Uterus (tissue), 2 donors: ENCODE measurements at regions not wholly inside any gene's neighbourhood (a gene's known extent, or its start where the extent isn't known, plus 50 kb on each side); places are given as distances from the start of the nearest gene placed in this dataset.

Experiments used
- POLR2A ChIP-seq, 2 donors: fragments of 450-650 bp; IDR thresholded peaks; one replicate each; pipeline ENCODE4 v1.6.1; 2016; ENCODE audit warnings: antibody characterized with exemption in 2 of 2, mild to moderate bottlenecking in 1 of 2, moderate library complexity in 1 of 2
- TF ChIP-seq, protein P1 (sequence below), 4 experiments: fragments of 200-600 bp in 2 of 4; fragments of 450-650 bp in 2 of 4; sonication (generic) in 2 of 4; IDR thresholded peaks; one replicate each; pipeline ENCODE4 v1.5.1; 2016 to 2019; ENCODE audit warnings: antibody characterized with exemption in 4 of 4, mild to moderate bottlenecking in 2 of 4, moderate library complexity in 1 of 4

DNA sequence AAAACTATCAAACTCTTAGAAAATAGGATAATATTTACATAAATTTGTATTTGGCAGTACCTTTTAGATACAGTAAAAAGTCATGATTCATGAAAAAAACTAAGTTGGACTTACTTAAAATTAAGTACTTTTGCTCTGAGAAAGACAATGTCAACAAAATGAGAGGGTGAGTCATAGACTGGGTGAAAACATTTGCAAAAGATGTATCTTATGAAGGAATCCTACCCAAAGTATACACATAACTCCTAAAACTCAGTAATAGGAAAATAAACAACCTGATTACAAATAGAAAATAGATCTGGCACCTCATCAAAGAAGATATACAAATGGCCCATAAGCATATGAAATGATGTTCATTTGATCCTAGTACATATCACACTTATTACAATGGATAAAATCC lies 1154.6 kb downstream of the JRKL start:
- TF ChIP-seq, protein P1, sequence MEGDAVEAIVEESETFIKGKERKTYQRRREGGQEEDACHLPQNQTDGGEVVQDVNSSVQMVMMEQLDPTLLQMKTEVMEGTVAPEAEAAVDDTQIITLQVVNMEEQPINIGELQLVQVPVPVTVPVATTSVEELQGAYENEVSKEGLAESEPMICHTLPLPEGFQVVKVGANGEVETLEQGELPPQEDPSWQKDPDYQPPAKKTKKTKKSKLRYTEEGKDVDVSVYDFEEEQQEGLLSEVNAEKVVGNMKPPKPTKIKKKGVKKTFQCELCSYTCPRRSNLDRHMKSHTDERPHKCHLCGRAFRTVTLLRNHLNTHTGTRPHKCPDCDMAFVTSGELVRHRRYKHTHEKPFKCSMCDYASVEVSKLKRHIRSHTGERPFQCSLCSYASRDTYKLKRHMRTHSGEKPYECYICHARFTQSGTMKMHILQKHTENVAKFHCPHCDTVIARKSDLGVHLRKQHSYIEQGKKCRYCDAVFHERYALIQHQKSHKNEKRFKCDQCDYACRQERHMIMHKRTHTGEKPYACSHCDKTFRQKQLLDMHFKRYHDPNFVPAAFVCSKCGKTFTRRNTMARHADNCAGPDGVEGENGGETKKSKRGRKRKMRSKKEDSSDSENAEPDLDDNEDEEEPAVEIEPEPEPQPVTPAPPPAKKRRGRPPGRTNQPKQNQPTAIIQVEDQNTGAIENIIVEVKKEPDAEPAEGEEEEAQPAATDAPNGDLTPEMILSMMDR (IDR thresholded peaks at IDR 0.05) = no peak
- TF ChIP-seq POLR2A (IDR thresholded peaks at IDR 0.05) = no peak
